SK-N-SH treated with all-trans-retinoic acid at 6 μM for 48 hours (cell line): ENCODE measurements at regions not wholly inside any gene's neighbourhood (a gene's known extent, or its start where the extent isn't known, plus 50 kb on each side); places are given as distances from the start of the nearest gene placed in this dataset.

ENCODE experiments used
- ATAC-seq: fragments of 200-7000 bp; cut with Tn5 transposase; 3 replicates; pipeline ENCODE4 v1.9.1; 2020; ENCODE audit warnings: mild to moderate bottlenecking, moderate library complexity
- ARNTL ChIP-seq: fragments of 450-650 bp; formaldehyde crosslinking; IDR thresholded peaks from 2 replicates; pipeline ENCODE4 v1.5.0; 2020; ENCODE audit warnings: low read depth, mild to moderate bottlenecking, moderate library complexity, borderline replicate concordance
- BACH2 ChIP-seq: fragments of 250-450 bp; sonication (Bioruptor Pico); IDR thresholded peaks from 2 replicates; pipeline ENCODE4 v1.9.0; 2021; ENCODE audit warnings: mild to moderate bottlenecking, borderline replicate concordance
- CSDC2 ChIP-seq: fragments of 250-450 bp; sonication (Bioruptor Pico); IDR thresholded peaks from 2 replicates; pipeline ENCODE4 v1.5.0; 2020; ENCODE audit warnings: mild to moderate bottlenecking, moderate library complexity
- ESRRG ChIP-seq: fragments of 250-450 bp; sonication (Bioruptor Pico); IDR thresholded peaks from 2 replicates; pipeline ENCODE4 v1.6.1; 2021; ENCODE audit warnings: mild to moderate bottlenecking
- GLIS3 ChIP-seq: fragments of 250-450 bp; sonication (Bioruptor Pico); IDR thresholded peaks from 2 replicates; pipeline ENCODE4 v1.5.0; 2020; ENCODE audit warnings: mild to moderate bottlenecking, moderate library complexity
- ISL1 ChIP-seq: fragments of 250-450 bp; sonication (Bioruptor Pico); IDR thresholded peaks from 2 replicates; pipeline ENCODE4 v2.1.2; 2022; ENCODE audit warnings: mild to moderate bottlenecking, moderate library complexity
- OSR1 ChIP-seq: fragments of 250-450 bp; sonication (Bioruptor Pico); IDR thresholded peaks from 2 replicates; pipeline ENCODE4 v1.8.0; 2022; ENCODE audit warnings: moderate library complexity, mild to moderate bottlenecking, inconsistent platforms
- PPARA ChIP-seq: fragments of 250-450 bp; sonication (Bioruptor Pico); IDR thresholded peaks from 2 replicates; pipeline ENCODE4 v1.5.0; 2020; ENCODE audit warnings: mild to moderate bottlenecking, borderline replicate concordance
- RARB ChIP-seq: fragments of 250-450 bp; sonication (Bioruptor Pico); IDR thresholded peaks from 2 replicates; pipeline ENCODE4 v1.8.0; 2021; ENCODE audit warnings: mild to moderate bottlenecking, moderate library complexity
- SNAI2 ChIP-seq: fragments of 250-450 bp; sonication (Bioruptor Pico); IDR thresholded peaks from 2 replicates; pipeline ENCODE4 v1.5.0; 2020; ENCODE audit warnings: mild to moderate bottlenecking, moderate library complexity
- TCF4 ChIP-seq: fragments of 250-450 bp; sonication (Bioruptor Pico); IDR thresholded peaks from 2 replicates; pipeline ENCODE4 v1.8.0; 2021; ENCODE audit warnings: mild to moderate bottlenecking, moderate library complexity, borderline replicate concordance
- TOX ChIP-seq: fragments of 250-450 bp; sonication (Bioruptor Pico); IDR thresholded peaks from 2 replicates; pipeline ENCODE4 v1.8.0; 2021; ENCODE audit warnings: mild to moderate bottlenecking, moderate library complexity, borderline replicate concordance
- ZC3H10 ChIP-seq: fragments of 250-450 bp; sonication (Bioruptor Pico); IDR thresholded peaks from 2 replicates; pipeline ENCODE4 v1.5.1; 2021; ENCODE audit warnings: mild to moderate bottlenecking, moderate library complexity
- ZFP3 ChIP-seq: fragments of 250-450 bp; sonication (Bioruptor Pico); IDR thresholded peaks from 2 replicates; pipeline ENCODE4 v1.5.0; 2020; ENCODE audit warnings: mild to moderate bottlenecking, moderate library complexity
- ZFP30 ChIP-seq: fragments of 450-650 bp; formaldehyde crosslinking; IDR thresholded peaks from 2 replicates; pipeline ENCODE4 v1.5.0; 2022; ENCODE audit warnings: mild to moderate bottlenecking, moderate library complexity
- ZNF565 ChIP-seq: fragments of 450-650 bp; formaldehyde crosslinking; conservative IDR thresholded peaks from 2 replicates; pipeline ENCODE4 v1.5.0; 2020; ENCODE audit warnings: low read depth, mild to moderate bottlenecking, moderate library complexity
- ZNF8 ChIP-seq: fragments of 450-650 bp; formaldehyde crosslinking; IDR thresholded peaks from 2 replicates; pipeline ENCODE4 v1.5.0; 2020; ENCODE audit warnings: mild to moderate bottlenecking, moderate library complexity
- TF ChIP-seq, protein P1 (sequence below): fragments of 250-450 bp; sonication (Bioruptor Pico); IDR thresholded peaks from 2 replicates; pipeline ENCODE4 v1.8.0; 2021; ENCODE audit warnings: low read depth, mild to moderate bottlenecking, moderate library complexity, borderline replicate concordance
- TF ChIP-seq, protein P2 (sequence below): fragments of 250-450 bp; sonication (Bioruptor Pico); IDR thresholded peaks from 2 replicates; pipeline ENCODE4 v1.5.1; 2021; ENCODE audit warnings: mild to moderate bottlenecking, moderate library complexity
- TF ChIP-seq, protein P3 (sequence below): fragments of 250-450 bp; sonication (Bioruptor Pico); IDR thresholded peaks from 2 replicates; pipeline ENCODE4 v1.5.0; 2020; ENCODE audit warnings: mild to moderate bottlenecking, moderate library complexity
- TF ChIP-seq, protein P4 (sequence below): fragments of 250-450 bp; sonication (Bioruptor Pico); IDR thresholded peaks from 2 replicates; pipeline ENCODE4 v1.8.0; 2020; ENCODE audit warnings: mild to moderate bottlenecking, moderate library complexity, borderline replicate concordance
- TF ChIP-seq, protein P5 (sequence below): fragments of 250-450 bp; sonication (Bioruptor Pico); IDR thresholded peaks from 2 replicates; pipeline ENCODE4 v1.5.1; 2020; ENCODE audit warnings: low read depth, mild to moderate bottlenecking, moderate library complexity

DNA sequence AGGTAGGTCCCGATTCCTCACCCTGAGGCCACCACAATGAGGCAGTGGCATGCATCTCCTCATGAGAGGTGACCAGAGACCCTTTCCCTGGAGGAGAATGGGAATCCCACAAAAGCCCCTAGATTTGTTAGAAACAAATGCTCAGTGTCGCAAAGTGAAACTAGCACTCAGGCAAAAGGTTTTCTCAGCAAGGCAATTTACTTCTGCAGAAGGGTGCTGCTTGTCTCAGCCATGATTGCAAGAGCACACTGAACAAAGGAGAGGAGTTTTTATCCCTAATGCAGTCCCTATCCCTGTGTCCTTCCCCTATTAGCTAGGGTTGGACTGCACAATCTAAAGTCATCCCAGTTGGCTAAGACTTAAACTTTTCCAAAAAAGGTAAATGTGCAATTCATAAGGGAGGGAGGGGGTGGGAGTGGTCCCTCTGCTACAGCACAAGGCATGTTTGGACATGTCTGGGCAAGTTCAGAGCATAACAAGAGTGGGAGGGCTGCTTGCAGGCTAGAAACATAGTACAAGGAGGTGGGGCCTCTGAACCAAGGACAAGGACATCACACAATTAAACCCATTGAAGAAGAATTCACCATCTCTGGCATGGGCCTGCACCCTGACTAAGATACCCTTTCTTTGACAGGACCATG lies 185.3 kb downstream of the CCNG2 start:
- no peak for ATAC-seq
- no peak for TF ChIP-seq SNAI2
- TF ChIP-seq, protein P1, sequence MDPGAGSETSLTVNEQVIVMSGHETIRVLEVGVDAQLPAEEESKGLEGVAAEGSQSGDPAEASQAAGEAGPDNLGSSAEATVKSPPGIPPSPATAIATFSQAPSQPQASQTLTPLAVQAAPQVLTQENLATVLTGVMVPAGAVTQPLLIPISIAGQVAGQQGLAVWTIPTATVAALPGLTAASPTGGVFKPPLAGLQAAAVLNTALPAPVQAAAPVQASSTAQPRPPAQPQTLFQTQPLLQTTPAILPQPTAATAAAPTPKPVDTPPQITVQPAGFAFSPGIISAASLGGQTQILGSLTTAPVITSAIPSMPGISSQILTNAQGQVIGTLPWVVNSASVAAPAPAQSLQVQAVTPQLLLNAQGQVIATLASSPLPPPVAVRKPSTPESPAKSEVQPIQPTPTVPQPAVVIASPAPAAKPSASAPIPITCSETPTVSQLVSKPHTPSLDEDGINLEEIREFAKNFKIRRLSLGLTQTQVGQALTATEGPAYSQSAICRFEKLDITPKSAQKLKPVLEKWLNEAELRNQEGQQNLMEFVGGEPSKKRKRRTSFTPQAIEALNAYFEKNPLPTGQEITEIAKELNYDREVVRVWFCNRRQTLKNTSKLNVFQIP (CRISPR knock-in tag), result no peak
- TF ChIP-seq ZNF8 (CRISPR knock-in tag), result no peak
- TF ChIP-seq CSDC2 (CRISPR knock-in tag), result no peak
- TF ChIP-seq, protein P2, sequence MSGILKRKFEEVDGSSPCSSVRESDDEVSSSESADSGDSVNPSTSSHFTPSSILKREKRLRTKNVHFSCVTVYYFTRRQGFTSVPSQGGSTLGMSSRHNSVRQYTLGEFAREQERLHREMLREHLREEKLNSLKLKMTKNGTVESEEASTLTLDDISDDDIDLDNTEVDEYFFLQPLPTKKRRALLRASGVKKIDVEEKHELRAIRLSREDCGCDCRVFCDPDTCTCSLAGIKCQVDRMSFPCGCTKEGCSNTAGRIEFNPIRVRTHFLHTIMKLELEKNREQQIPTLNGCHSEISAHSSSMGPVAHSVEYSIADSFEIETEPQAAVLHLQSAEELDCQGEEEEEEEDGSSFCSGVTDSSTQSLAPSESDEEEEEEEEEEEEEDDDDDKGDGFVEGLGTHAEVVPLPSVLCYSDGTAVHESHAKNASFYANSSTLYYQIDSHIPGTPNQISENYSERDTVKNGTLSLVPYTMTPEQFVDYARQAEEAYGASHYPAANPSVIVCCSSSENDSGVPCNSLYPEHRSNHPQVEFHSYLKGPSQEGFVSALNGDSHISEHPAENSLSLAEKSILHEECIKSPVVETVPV (CRISPR knock-in tag), result no peak
- TF ChIP-seq ESRRG (CRISPR knock-in tag), result no peak
- no peak for TF ChIP-seq ZFP3 (CRISPR knock-in tag)
- TF ChIP-seq ARNTL (CRISPR knock-in tag), result no peak
- TF ChIP-seq, protein P3, sequence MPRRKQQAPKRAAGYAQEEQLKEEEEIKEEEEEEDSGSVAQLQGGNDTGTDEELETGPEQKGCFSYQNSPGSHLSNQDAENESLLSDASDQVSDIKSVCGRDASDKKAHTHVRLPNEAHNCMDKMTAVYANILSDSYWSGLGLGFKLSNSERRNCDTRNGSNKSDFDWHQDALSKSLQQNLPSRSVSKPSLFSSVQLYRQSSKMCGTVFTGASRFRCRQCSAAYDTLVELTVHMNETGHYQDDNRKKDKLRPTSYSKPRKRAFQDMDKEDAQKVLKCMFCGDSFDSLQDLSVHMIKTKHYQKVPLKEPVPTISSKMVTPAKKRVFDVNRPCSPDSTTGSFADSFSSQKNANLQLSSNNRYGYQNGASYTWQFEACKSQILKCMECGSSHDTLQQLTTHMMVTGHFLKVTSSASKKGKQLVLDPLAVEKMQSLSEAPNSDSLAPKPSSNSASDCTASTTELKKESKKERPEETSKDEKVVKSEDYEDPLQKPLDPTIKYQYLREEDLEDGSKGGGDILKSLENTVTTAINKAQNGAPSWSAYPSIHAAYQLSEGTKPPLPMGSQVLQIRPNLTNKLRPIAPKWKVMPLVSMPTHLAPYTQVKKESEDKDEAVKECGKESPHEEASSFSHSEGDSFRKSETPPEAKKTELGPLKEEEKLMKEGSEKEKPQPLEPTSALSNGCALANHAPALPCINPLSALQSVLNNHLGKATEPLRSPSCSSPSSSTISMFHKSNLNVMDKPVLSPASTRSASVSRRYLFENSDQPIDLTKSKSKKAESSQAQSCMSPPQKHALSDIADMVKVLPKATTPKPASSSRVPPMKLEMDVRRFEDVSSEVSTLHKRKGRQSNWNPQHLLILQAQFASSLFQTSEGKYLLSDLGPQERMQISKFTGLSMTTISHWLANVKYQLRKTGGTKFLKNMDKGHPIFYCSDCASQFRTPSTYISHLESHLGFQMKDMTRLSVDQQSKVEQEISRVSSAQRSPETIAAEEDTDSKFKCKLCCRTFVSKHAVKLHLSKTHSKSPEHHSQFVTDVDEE (CRISPR knock-in tag), result no peak
- no peak for TF ChIP-seq OSR1 (CRISPR knock-in tag)
- no peak for TF ChIP-seq BACH2 (CRISPR knock-in tag)
- no peak for TF ChIP-seq PPARA
- no peak for TF ChIP-seq ZFP30 (CRISPR knock-in tag)

GRCh38 chr4:77344001-77344400 lies 187.0 kb downstream of the CCNG2 start:
- TF ChIP-seq TCF4 (no peak), ARNTL (CRISPR knock-in tag) (no peak), GLIS3 (CRISPR knock-in tag) (no peak)
- no peak for ATAC-seq

DNA sequence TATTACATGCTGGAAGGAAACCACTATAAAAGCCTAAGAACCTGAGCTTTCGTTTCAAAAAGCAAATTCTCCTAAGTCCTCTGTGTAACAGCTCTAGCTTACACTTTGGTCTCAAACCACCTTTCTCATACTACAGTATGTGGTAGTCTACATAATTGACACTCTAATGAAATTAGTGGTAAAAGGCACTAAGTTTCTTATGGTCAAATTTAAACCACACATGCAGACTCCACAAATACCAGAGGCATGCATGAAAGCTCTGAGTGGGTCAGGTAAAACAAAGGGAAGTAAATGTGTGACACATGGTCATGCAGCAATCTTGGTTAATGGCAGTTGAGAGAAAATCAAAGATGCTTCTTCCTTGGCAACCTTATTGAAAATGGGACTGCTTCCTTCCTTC lies 187.8 kb downstream of the CCNG2 start:
- no peak for ATAC-seq
- TF ChIP-seq, protein P4, sequence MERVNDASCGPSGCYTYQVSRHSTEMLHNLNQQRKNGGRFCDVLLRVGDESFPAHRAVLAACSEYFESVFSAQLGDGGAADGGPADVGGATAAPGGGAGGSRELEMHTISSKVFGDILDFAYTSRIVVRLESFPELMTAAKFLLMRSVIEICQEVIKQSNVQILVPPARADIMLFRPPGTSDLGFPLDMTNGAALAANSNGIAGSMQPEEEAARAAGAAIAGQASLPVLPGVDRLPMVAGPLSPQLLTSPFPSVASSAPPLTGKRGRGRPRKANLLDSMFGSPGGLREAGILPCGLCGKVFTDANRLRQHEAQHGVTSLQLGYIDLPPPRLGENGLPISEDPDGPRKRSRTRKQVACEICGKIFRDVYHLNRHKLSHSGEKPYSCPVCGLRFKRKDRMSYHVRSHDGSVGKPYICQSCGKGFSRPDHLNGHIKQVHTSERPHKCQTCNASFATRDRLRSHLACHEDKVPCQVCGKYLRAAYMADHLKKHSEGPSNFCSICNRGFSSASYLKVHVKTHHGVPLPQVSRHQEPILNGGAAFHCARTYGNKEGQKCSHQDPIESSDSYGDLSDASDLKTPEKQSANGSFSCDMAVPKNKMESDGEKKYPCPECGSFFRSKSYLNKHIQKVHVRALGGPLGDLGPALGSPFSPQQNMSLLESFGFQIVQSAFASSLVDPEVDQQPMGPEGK (CRISPR knock-in tag), result no peak
- TF ChIP-seq ARNTL (CRISPR knock-in tag) (no peak), ESRRG (CRISPR knock-in tag) (no peak), RARB (CRISPR knock-in tag) (no peak), TOX (CRISPR knock-in tag) (no peak), ISL1 (CRISPR knock-in tag) (no peak), ZNF565 (CRISPR knock-in tag) (no peak), ZC3H10 (CRISPR knock-in tag) (no peak), SNAI2 (no peak), CSDC2 (CRISPR knock-in tag) (no peak), TCF4 (no peak), ZFP3 (CRISPR knock-in tag) (no peak), OSR1 (CRISPR knock-in tag) (no peak), ZFP30 (CRISPR knock-in tag) (no peak), BACH2 (CRISPR knock-in tag) (no peak), ZNF8 (CRISPR knock-in tag) (no peak), PPARA (no peak)
- TF ChIP-seq, protein P5, sequence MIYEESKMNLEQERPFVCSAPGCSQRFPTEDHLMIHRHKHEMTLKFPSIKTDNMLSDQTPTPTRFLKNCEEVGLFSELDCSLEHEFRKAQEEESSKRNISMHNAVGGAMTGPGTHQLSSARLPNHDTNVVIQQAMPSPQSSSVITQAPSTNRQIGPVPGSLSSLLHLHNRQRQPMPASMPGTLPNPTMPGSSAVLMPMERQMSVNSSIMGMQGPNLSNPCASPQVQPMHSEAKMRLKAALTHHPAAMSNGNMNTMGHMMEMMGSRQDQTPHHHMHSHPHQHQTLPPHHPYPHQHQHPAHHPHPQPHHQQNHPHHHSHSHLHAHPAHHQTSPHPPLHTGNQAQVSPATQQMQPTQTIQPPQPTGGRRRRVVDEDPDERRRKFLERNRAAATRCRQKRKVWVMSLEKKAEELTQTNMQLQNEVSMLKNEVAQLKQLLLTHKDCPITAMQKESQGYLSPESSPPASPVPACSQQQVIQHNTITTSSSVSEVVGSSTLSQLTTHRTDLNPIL (CRISPR knock-in tag), result no peak
- TF ChIP-seq, protein P3 (CRISPR knock-in tag), result no peak
- TF ChIP-seq, protein P2 (CRISPR knock-in tag), result no peak
